ENCODE measurements at regions not wholly inside any gene's neighbourhood (a gene's known extent, or its start where the extent isn't known, plus 50 kb on each side); places are given as distances from the start of the nearest gene placed in this dataset.
"Not testable (repeated sequence)": the region's sequence is repeated elsewhere in the genome, so short reads cannot be mapped to it uniquely, and the experiment has no call there.

DNA sequence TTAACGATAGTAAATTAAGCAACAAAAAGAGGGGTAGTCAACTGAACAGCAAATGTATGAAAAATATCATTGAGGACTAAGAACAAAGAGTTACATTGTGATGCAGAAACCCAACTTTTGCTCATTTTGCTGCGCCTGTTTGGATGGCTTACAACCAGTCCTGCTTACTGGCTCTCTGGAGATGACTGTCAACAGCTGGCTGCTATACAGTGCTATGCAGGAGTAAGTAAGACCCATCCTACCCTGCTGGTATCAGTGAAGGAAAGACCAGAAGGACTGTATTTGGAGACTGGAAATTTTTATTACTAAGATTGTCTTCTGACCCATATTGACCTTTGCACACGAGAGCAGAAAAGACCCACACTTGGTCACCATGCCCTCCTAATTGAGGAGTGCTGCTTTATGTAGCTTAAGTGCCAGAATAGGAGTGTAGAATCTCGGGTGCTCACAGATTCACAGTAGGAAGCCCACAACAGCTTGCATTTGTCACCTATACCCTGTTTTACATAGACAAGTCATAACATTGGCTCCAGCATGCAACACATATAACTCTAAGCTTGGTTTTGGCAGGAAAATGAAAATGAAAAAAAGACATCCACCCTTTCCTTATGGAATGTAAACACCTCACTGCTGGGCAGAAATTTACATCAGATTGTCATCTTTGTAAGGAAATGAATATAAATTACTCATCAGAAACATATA, 1915.0 kb upstream of the CELF4 start:
- in situ Hi-C loops (cut with MboI; ENCODE audit: low sequenced_read_pairs) = no loop called here

DNA sequence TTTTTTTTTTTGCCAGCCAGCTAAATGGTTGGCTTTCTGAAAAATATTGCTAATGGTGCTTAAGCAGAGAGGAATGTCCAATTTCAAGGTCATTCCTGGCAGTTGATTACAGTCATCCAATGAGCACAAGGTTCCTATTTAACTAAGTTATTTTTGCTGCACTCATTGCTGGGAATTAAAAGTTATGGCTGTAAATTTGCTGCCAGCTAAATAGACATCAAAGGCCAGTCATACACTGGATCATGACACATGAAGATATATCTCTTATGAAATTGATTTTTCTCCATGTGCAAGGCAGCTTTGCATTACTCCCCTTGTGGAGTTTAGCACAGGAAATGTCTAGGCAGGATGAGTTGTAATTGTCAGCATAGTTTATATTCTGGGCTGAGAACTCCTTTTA, 1898.4 kb upstream of the CELF4 start:
- in situ Hi-C loops (cut with MboI; ENCODE audit: low sequenced_read_pairs) = no loop called here

DNA sequence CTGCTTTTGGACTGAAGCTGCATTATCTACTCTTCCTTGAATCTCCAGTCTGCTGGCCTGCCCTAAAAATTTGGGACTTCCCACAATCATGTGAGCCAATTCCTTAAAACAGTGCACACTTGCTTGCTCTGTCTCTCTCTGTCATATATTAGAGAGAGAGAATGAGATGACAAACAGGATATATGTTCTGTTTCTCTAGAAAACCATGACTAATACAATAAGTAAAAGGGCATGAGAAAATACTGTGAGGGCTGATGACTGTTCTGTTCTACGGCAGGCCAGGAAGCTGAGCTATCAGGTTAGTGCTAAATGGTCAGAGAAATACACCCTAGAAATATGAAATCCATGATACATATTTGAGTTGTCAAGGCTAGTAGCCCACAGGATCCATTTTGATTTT, 1896.8 kb upstream of the CELF4 start:
- in situ Hi-C loops (cut with MboI; ENCODE audit: low sequenced_read_pairs) = no loop called here

DNA sequence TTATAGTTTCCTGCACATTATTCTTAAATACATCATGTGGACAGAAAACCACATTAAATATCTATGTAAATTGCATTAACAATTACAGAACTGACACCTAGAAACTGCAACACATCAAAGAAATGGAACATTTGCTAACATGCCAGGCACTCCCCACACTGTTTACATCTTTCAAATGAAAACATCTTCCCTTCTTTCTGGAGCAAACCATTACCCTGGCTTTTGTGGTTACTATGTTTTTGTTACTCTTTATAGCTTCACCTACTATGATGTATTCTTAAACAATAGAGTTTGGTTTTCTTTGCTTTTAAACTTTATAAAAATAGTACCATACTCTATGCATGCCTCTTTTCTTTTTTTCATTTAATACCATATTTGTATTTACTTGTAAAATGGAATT, 1894.5 kb upstream of the CELF4 start:
- in situ Hi-C loops (cut with MboI; ENCODE audit: low sequenced_read_pairs) = no loop called here

DNA sequence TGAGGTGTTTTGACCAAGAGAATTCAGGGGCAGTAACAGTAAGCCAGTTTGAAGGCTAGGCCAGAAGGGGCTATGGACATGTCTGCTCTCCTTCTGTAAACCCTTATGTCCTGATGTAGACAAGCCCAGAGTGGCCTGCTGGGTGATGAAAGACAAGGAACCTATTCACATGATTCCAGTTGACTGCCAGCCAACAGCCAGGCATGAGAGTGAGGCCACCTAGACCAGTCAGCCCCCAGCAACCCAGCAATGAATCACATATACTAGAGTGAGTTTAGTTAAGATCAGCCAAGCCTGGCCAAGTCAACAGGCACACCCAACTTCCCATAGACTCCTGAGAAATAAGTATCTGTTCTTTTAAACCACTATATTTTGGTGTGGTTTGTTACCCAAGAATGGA, 1889.7 kb upstream of the CELF4 start:
- in situ Hi-C loops (cut with MboI; ENCODE audit: low sequenced_read_pairs) = no loop called here

DNA sequence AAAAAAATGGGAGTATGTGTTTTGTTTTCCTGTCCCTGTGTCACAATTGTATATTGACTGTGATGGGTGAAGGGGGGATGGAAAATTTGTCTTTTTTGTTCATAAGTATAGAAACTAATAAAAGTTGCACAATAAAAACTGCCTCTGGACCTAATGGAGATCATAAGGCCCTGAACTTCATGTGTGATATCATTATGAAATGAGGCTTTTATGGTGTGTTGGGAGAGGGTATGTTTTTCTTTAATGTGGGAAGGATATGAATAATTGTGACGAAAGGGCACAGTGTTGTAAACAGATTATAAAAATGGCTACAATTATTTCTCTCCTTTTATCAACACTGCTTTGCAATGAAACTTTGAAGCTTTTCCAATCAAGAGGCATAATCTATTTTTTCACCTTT, 1889.3 kb upstream of the CELF4 start:
- in situ Hi-C loops (cut with MboI; ENCODE audit: low sequenced_read_pairs) = no loop called here

DNA sequence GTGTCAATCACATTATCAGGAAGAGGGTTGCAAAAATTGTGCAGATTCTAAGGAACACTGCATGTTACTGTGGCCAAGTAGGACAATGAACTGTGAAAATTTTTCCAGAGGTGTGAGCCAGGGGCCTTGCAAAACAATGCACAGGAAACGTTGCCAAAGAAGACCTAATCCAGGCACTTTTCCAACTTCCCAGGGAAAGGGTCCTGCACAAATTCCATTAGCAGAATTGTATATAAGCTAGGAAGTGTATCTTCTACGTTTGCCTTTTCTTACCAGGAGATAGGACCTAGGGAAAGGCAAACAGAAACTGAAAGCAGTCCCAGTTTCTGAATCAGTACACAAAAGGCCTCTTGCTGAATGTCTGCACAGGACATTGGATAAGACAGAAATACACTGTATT, 1888.3 kb upstream of the CELF4 start:
- in situ Hi-C loops (cut with MboI; ENCODE audit: low sequenced_read_pairs) = no loop called here

DNA sequence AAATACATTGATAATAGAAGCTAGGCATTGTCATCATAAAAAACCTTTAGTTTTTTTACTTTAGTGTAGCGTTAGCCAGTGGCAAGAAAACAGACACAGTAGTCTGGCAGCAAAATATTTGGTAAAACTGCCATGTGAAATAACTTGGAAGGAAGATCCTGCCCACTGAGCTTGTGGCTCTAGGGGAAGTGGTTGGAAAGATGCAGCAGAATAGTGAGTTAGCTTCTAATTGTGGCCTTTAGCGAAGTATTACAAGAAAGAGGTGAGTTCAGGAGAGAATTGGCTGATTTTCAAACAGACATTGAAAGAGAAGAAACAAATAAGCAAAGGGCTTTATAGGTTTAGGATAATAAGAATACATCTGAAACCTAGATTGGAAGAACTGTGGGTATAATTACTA, 1887.8 kb upstream of the CELF4 start:
- in situ Hi-C loops (cut with MboI; ENCODE audit: low sequenced_read_pairs) = no loop called here

DNA sequence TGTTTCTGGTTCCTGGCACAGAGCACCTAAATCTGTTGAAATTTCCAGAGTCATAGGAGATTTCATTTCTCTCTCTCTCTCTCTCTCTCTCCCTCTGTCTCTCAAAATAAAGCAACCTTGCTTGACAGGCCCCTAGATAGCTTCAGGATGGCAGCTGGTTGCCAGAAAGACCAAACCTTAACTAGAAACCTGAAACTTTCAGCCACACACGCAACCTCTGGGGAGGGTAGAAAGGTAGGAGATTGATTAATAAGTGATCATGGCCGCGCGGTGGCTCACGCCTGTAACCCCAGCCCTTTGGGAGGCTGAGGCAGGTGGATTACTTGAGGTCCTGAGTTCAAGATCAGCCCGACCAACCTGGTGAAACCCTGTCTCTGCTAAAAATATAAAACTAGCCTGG, 1885.4 kb upstream of the CELF4 start:
- in situ Hi-C loops (cut with MboI; ENCODE audit: low sequenced_read_pairs) = no loop called here

DNA sequence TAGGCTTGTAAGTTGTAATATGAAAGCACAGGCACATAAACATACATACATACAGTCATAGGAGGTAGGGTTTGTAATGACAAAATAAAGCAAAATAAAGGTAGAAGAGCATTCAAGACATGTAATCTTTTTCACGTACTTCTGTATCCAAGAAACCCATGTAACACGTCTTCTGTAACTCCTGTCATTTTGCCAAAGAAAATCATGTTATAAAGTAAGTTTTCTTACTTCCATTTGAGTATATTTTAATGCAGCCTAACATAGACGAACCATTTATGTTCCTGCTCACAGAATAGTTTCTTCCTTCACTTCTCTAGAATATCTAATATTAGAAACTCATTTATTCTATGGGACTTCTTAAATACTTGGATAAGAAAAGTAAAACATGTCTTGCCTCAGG, 1884.0 kb upstream of the CELF4 start:
- in situ Hi-C loops (cut with MboI; ENCODE audit: low sequenced_read_pairs) = no loop called here

DNA sequence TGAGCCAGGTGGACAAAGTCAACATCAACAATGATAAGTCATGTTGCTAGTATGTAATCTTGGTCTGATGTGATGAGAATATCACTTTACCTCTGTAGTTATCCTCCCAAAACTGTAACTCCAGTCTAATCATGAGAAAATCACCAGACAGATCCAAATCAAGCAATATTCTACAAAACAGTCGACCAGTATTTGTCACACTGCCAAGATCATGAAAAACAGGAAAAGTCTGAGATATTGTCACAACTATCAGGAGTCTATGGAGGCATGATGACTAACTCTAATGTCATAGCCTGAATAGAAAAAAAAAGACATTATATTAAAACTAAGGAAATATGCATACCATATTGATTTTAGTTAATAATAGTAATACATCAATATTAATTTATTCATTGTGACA, 1883.3 kb upstream of the CELF4 start:
- in situ Hi-C loops (cut with MboI; ENCODE audit: low sequenced_read_pairs) = no loop called here

DNA sequence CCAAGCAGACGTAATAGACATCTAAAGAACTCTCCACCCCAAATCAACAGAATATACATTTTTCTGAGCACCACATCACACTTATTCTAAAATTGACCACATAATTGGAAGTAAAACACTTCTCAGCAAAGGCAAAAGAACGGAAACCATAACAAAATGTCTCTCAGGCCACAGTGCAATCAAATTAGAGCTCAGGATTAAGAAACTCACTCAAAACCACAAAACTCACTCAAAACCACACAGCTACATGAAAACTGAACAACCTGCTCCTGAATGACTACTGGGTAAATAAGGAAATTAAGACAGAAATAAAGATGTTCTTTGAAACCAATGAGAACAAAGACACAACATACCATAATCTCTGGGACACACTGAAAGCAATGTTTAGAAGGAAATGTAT, 1879.4 kb upstream of the CELF4 start:
- in situ Hi-C loops (cut with MboI; ENCODE audit: low sequenced_read_pairs) = not testable (repeated sequence)

DNA sequence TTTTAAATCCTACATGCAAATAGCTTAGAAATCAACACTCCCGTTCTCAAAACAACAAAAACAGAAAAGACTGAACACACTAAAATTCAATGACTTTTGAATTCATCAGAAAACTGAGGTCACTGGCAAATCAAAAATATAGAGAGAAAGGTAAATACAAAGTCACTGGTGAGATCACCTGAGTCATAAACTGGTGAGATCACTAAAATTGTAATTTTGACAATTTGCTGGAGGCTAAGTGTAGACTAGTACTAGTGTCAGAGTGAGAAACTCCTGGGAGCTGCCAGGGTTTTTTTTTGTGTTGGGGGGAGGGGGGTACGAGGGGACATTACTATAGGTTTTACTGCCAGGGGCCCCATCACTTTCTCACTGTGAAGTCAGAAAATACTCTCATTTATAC, 1876.0 kb upstream of the CELF4 start:
- in situ Hi-C loops (cut with MboI; ENCODE audit: low sequenced_read_pairs) = no loop called here

DNA sequence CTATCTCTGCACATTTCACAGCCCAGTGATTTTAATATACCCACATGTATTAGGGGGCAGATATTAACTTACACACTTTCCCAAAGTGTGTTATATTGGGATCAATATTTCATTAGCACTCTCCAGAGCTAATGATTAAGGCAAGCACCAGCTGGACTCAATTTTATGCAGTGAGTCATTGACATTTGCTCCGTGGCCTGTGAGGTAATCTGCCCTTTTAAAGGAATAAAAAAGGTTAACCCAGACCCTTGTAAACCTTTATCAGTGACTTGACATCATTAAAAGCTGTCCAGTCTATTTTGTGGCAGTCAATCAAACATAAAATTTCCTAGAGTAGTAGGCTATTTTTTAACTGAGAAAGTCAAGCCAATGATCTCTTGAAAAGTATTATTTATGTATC, 1870.4 kb upstream of the CELF4 start:
- in situ Hi-C loops (cut with MboI; ENCODE audit: low sequenced_read_pairs) = no loop called here

DNA sequence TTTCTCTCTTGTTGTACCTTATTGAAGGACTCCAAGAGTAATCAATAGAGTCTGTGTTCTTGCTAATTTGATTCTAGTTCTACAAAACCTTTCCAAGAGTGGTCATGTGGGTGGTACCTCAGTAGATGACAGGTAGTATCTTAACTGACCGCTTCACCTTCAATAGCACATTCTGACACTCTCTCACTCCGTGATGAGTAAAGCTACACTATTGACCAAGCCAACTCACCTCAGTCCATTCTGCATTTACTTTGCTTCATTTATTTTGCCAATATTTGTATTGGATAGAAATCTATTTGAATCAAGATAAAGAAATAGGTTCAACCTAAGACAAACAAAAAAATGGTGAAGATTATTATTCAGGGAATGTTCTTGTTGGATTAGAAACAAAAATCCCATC, 1869.6 kb upstream of the CELF4 start:
- in situ Hi-C loops (cut with MboI; ENCODE audit: low sequenced_read_pairs) = no loop called here

DNA sequence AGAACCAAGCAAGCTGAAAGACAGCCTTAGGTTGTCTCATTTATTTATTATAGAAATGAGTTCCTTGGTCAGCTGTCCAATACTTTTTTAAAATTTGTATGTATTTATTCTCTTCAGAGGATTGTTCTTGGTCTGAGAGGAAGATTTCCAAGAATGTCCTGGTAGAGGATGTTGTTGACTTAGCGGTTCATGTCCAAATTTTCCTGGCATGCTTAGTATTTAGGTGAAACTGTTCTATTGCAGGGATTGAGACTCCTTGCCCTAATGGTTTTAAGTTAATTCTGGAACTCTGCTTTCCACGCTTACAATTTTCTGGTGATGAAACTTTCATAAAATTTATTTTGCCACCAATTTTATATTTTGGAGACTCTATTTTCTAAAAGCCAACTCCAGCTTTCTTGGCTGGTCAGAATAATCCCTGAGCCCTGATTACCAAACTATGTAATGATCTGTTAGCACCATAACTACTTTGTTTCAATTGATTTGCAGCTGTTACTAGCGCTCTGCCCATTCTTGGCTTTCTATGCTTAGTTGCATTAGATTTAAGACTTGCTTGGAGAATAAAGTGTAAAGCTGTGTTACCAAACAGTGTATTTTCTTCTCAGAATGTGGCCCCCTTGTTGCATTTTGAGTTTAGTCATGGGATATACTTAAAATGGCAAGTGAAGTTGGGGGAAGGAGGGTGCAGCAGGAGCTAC, 1868.8 kb upstream of the CELF4 start:
- in situ Hi-C loops (cut with MboI; ENCODE audit: low sequenced_read_pairs) = no loop called here

DNA sequence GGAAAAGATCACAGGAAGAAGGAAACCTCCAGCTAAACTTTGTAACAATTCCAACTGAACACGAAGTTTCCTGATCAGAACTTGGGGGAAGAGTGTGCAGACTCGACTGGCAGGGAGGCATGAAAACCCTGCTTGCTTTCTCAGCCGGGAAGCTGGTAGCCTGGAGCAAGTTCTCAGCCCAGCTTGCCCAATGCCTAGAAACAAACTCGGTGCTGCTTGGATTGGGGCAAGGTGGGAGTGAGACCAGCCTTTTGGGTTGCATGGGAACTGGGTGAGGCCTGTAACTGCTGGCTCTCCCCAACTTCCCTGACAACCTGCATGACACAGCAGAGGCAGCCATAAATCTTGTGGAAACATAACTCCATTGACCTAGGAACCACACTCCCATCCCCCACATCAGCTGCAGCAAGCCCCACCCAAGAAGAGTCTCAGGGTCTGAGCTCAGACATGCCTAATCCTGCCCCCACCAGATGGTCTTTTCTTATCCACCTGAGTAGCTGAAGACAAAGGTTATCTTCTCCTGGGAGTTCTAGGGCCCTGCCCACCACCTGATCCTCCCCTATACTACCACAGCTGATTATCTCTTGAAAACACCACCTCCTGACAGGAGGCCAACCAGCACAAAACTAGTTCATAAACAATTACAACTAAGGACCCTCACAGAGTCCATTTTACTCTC, 1859.7 kb upstream of the CELF4 start:
- in situ Hi-C loops (cut with MboI; ENCODE audit: low sequenced_read_pairs) = no loop called here

DNA sequence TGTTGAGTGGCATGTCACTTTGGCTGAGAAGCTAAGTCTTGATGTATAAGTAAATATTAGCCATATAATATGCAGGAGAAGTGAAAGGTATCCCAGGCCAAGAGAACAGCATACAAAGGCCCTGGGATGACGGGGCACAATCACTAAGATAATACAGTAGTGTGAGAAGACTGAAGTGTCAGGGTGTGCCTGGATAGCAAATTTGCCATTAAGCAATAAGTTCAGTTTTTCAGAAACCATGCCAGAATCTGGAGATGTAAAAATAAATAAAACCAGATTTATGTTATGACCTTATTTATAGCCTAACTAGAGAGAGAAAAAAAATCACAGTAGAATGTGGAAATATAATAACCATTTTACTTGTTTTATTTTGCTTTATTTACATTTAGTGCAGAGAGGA, 1858.7 kb upstream of the CELF4 start:
- in situ Hi-C loops (cut with MboI; ENCODE audit: low sequenced_read_pairs) = no loop called here

DNA sequence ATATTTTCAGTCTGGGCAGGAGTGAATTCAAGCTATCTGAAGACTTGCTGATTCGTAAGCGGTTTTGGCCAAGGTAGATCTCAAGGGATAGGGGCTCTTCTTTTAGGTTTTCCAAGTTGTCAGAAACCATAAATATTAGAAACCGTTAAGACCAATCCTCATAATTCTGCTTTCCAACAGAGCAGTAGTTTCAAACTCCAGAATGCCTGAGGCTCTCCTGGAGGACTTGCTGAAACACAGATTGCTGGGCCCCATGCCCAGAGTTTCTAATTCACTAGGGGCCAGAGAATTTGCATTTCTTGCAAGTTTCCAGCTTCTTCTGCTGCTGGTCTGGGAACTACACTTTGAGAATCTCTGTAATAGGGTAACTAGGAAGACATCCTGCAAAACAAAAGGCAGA, 1855.7 kb upstream of the CELF4 start:
- in situ Hi-C loops (cut with MboI; ENCODE audit: low sequenced_read_pairs) = no loop called here

DNA sequence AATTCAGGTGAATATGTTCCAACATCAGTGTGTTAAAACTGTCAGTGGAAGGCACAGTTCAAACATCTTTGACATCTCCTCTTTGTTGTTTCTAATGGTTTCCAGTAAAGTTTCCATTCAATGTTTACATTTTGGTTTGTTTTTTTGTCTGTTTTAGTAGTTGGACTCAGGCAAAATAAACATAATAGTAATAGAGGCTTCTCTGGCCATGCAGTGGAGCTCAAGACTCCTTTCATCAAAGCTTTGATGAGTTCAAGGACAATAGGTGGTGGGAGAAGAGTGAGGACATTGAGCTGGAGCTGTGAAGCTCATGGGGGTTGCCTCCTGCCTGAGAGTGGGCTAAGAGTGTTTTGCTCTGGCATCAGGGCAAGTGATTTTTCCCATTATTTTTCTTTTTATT, 1853.7 kb upstream of the CELF4 start:
- in situ Hi-C loops (cut with MboI; ENCODE audit: low sequenced_read_pairs) = no loop called here

DNA sequence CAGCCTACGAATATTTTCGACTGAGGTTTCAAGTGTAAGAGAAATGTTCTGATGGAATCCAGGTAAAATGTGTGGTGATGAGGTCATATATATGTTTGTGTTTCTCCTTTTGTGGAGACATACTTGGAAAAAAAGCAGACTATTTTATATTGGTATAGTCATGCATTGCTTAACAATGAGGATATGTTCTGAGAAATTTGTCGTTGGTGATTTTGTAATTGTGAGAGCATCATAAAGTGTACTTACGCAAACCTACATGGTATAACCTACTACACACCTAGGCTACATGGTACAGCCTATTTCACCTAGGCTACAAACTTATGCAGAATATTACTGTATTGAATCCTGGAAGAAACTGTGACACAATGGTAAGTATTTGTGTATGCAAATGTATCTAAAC, 1849.9 kb upstream of the CELF4 start:
- in situ Hi-C loops (cut with MboI; ENCODE audit: low sequenced_read_pairs) = no loop called here

DNA sequence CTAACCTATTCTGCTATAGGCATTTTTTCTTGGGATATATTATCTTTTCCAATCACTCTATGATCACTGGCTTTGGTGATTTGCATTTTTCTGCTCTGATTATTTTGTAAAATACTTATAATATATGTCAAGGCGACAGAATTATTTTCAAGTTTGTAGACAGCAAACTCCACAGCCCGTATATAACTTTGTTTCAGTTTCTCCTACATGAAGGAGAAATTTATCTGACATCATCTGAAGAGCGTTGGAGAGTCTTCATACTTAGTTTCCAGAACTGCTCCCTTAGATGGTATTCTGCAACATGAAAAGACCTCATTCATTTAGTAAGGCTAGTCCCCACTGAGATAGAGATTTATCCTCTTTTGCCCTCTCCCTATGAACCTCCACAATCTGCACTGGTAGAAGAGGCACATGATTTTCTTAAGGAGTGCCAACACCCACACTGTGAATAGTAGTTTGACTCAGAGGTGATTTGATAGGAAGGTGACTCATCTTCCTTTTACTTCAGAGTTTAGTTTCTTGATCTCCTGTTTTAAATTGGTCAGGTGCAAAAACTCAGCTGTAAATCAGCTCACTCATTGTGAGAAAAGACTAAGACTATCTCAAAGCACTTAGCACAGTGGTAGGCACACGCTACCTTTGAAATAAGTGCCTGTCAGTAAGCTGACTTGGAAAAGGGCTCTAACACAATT, 1848.6 kb upstream of the CELF4 start:
- in situ Hi-C loops (cut with MboI; ENCODE audit: low sequenced_read_pairs) = no loop called here

All from HL-60/S4 treated with retinoic acid at 250 ng/mL for 4 days and 3 days (cell line).